Caki2 (cell line): ENCODE measurements at regions not wholly inside any gene's neighbourhood (a gene's known extent, or its start where the extent isn't known, plus 50 kb on each side); places are given as distances from the start of the nearest gene placed in this dataset.
"Not testable (repeated sequence)": the region's sequence is repeated elsewhere in the genome, so short reads cannot be mapped to it uniquely, and the experiment has no call there.

Source experiments
- DNase-seq: peaks from one replicate; pipeline ENCODE4 v3.0.0-alpha.2; 2015; ENCODE audit warnings: low read depth
- in situ Hi-C: cut with HindIII; loops from 2 replicates; pipeline ENCODE4 v1.10.0; 2016; ENCODE audit warnings: low sequenced_read_pairs, low pct_unique_long_range_greater_than_20kb, mixed read lengths

DNA sequence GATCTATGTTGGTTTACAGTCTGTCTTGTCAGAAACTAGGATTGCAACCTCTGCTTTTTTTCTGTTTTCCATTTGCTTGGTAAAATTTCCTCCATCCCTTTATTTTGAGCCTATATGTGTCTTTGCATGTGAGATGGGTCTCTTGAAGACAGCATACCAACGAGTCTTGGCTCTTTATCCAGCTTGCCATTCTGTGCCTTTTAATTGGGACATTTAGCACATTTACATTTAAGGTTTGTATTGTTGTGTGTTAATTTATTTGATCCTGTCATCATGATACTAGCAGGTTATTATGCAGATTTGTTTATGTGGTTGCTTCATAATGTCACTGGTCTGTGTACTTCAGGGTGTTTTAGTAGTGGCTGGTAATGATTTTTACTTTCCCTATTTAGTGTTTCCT is 236.6 kb upstream of the SOX2 start:
- in situ Hi-C loops, DNase-seq: not testable (repeated sequence)

DNA sequence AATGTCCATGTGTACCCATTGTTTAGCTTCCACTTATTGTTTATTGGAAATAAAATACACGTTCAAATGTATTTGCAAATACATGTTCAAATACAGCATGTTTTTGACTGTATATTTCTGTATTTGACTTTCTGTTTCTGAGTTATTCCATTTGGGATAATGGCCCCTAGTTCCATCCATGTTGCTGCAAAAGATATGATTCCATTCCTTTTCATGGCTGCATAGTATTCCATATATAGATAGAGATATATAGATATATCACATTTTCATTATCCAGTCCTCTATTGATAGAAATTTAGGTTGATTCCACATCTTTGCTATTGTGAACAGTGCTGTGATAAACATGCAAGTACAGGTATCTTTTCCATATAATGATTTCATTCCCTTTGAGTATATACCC is 241.4 kb upstream of the SOX2 start:
- DNase-seq: no peak
- in situ Hi-C loops: no loop called here

DNA sequence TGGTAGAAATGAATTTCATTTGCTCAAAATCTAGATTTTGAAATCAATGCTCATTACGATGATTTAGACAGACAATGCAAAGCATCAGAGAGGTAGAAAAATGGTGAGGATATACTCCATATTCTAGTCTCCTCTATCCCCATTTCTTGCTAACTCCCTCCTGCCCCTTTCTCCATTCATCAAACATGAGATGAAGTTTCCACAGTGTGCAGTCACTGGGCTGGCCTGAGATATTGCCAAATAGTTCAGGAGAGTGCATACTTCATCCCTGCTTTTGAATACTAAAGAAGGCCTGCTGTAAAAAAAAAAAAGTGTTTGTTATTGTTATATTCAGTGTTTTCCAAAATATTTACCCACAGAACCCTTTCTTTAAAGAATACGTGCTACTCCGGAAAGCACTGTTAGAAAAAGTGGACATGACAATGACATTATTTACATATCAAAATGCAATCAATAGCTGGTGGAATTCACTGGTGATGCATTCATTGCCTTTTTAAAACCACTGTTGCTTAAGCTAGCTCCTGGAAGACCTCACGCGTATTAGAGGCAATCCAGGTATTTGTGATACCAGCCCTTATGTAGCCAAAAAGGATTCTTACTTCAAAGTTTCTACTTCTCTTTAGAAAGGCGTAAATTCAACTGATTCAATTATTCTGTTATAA is 247.6 kb upstream of the SOX2 start:
- in situ Hi-C loops: no loop called here
- DNase-seq: no peak

GRCh38 chr3:181461381-181461780 is 250.3 kb upstream of the SOX2 start:
- in situ Hi-C loops: no loop called here

DNA sequence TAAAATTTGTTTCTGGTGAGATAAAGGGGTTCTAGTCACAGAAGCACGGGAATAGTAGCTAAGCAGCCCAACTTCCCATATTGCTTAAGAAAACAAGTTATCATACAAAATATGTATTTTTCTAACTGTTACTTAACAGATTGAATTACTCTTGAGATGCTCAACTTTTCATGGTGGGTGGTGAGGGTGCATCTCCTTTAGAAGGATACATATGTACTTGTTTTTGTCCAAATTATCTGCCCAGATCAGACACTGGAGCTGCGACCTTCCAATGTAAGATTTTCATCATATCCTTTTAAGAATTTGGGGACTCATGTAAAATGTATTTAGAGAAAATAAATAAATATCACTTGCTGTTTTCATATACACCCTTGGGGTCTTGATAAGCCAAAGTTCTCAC is 252.2 kb upstream of the SOX2 start:
- DNase-seq: no peak
- in situ Hi-C loops: no loop called here

More at GRCh38 chr3:181461381-181461780, 250.3 kb upstream of the SOX2 start:
- DNase-seq: no peak

GRCh38 chr3:181458857-181459256 is 252.9 kb upstream of the SOX2 start:
- in situ Hi-C loops: no loop called here
- DNase-seq: no peak

DNA sequence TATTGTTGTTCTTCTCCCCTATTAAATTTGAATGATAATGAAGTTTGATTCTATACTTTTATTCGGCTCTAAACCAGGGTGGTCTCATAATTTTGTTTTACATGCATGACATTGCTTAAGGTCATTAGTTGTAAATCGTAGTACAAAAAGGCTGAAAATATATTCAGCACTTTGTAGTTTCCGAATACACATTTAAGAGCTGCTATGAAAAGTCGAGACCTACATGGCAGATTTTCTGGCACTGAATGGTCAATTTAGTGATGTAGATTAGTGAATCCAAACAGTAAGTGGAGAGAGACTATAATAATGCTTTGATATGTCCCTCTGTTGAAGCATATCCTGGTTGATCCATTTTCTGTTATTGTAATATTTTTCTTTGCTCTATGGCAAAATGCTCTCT is 254.0 kb upstream of the SOX2 start:
- DNase-seq: no peak
- in situ Hi-C loops: no loop called here

DNA sequence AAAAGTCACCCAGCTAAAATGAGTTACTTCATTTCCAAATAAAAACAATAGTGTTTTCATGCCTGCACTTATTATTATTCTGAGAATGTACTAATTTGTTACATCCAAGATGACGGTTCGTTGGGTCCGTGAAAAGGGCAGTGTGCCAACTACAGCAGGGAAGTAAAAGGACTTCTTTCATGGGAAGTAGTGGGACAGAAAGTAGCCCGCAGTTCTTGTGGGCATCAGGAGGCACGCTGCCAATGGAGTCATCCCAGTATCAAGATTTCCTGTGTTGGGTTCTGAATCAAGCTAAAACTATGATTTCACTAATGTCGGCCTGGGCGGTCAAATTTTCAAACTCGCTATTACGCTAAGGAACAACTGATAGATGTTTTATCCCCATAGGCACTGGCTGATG is 254.5 kb upstream of the SOX2 start:
- in situ Hi-C loops: no loop called here

GRCh38 chr3:181455276-181455675 is 256.4 kb upstream of the SOX2 start:
- in situ Hi-C loops: no loop called here
- no peak for DNase-seq

More for the DNA sequence above, 254.5 kb upstream of the SOX2 start:
- no peak for DNase-seq

DNA sequence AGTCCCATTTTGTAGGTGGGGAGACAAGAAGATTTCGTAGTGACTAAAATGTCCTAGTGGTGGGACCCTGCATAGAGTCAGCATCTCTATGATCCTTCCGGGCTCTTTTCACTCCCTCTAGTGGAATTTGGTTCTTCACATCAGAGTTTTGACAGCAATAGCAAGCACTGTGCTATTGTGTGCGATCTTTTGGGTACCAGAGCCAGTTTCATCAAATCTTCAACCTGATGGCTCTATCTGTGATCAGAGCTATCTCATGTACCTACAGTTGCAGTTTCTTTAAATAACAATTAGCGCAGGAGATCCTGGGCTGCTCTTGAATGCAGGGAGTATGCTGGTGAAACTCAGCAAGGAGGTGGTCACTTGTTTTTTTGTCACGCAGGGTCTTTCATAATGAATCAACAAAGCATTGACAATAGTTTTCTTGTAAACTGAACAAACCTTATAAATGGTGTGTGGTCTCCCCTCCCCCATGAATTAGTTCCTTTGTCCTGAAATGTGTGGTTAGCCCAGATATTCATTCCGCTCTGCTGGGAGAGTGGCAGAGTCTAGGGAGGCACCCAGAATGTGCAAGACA is 257.2 kb upstream of the SOX2 start:
- no peak for DNase-seq
- in situ Hi-C loops: no loop called here

GRCh38 chr3:181446741-181447140 is 265.0 kb upstream of the SOX2 start:
- in situ Hi-C loops: no loop called here
- no peak for DNase-seq

GRCh38 chr3:181442066-181442465 is 269.7 kb upstream of the SOX2 start:
- DNase-seq: no peak
- in situ Hi-C loops: no loop called here

GRCh38 chr3:181432992-181433391 is 278.7 kb upstream of the SOX2 start:
- DNase-seq: no peak
- in situ Hi-C loops: no loop called here

GRCh38 chr3:181431748-181432147 is 280.0 kb upstream of the SOX2 start:
- DNase-seq: no peak
- in situ Hi-C loops: no loop called here

- DNase-seq: no peak
- in situ Hi-C loops: no loop called here
Measured at GRCh38 chr3:181425074-181425473, 286.7 kb upstream of the SOX2 start.

- in situ Hi-C loops: no loop called here
- no peak for DNase-seq
Measured at GRCh38 chr3:181418233-181418632, 293.5 kb upstream of the SOX2 start.

DNA sequence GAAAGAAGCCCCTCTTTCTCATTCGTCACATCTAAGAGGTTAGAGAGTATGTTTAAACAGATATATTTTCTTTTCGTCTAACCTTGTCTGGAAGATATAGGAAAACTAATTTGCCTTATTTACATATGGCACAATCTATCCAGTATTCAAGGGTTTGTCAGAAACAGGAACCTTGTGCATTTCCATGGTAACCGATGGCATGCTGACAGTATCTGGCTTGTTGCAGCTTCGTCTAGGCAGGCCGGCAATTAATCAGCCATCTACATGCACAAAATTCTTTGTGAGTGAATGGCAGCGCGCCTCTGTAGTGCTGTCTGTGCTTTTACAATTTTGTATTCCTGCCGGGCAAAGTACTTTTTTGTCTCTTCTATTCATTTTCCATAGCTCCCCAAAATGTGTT is 294.0 kb upstream of the SOX2 start:
- in situ Hi-C loops: no loop called here
- no peak for DNase-seq

DNA sequence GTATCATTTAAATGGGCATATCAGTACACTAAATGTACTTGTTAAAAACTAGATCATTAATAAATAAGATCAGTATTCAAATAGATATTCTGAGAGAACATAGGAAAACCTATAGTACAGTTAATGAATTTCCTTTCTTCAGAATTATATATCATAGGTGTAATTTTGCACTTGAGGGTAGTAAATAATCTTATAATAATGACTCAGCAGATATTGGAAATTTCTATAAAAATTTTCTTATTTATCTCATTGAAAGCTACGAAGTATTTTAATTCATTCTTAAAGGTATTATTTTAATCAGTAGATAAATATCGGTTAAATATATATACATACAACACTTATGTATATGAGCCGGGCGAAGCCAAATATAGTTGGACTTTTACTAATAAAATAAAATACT is 300.9 kb upstream of the SOX2 start:
- in situ Hi-C loops: no loop called here
- DNase-seq: no peak

DNA sequence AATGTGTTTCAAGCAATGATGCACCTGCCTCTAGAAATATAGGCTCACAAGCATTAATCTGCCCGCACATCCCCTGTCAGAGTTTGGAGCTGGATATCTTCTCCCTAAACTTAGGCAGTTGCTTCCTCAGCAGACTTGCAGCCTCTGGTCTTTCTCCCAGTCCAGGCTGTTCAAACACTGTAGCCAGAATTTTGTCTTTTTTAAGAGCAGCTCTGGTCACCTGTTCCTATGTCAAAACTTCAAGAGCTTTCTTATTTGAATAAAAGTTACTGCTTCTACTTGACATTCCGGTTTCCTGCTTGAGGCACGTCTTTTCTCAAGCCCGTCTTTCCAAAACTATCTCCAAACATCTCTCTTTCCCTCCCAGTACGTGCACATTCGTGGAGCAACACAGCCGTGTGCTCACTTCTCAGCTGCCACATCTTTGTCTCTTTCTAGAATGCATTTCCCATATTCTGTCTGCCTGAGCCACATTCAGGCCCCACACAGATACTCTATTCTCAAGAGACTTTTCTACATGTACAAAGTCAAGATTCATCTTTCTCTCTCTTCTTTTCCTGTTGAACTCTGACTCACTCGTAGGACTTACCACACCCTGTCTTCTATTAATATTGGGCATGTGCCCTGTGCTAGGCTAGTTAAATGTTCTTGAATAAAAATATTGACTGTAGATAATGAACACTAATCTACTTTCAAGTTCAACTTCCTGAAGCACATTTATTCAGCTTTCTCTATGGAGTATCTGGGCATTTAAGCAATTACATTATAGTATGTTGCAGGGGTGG is 307.7 kb upstream of the SOX2 start:
- in situ Hi-C loops: no loop called here
- DNase-seq: no peak

- DNase-seq: no peak
- in situ Hi-C loops: no loop called here
Measured at GRCh38 chr3:181402347-181402746, 309.4 kb upstream of the SOX2 start.
